GM23338 (cell line): ENCODE measurements at regions not wholly inside any gene's neighbourhood (a gene's known extent, or its start where the extent isn't known, plus 50 kb on each side); places are given as distances from the start of the nearest gene placed in this dataset.

ENCODE experiments used
- EZH2 ChIP-seq: fragments of 200-600 bp; sonication (generic); IDR thresholded peaks from one replicate; pipeline ENCODE4 v1.8.0; 2017; ENCODE audit warnings: antibody characterized with exemption, mild to moderate bottlenecking, low read depth; ENCODE audit not compliant: unreplicated experiment
- EZH2phosphoT487 ChIP-seq: fragments of 200-600 bp; sonication (generic); IDR thresholded peaks from one replicate; pipeline ENCODE4 v1.8.1; 2018; ENCODE audit warnings: antibody characterized with exemption; ENCODE audit not compliant: unreplicated experiment
- POLR2AphosphoS5 ChIP-seq: IDR thresholded peaks from 2 replicates; pipeline ENCODE4 v1.6.1; 2016; ENCODE audit warnings: antibody characterized with exemption, low read depth
- REST ChIP-seq: IDR thresholded peaks from one replicate; pipeline ENCODE4 v1.6.1; 2018; ENCODE audit warnings: antibody characterized with exemption; ENCODE audit not compliant: unreplicated experiment
- ZNF462 ChIP-seq: fragments of 250-450 bp; sonication (Bioruptor Pico); IDR thresholded peaks from 2 replicates; pipeline ENCODE4 v1.5.0; 2020; ENCODE audit warnings: mild to moderate bottlenecking, moderate library complexity
- TF ChIP-seq, protein P1 (sequence below), 2 experiments: fragments of 200-600 bp in 1 of 2; sonication (generic) in 1 of 2; conservative IDR thresholded peaks; 2 replicates each; pipeline versions ENCODE4 v1.5.1 to v1.6.1; 2016 to 2017; ENCODE audit warnings: antibody characterized with exemption in 2 of 2, low read depth in 2 of 2, mild to moderate bottlenecking in 2 of 2, moderate library complexity in 1 of 2

DNA sequence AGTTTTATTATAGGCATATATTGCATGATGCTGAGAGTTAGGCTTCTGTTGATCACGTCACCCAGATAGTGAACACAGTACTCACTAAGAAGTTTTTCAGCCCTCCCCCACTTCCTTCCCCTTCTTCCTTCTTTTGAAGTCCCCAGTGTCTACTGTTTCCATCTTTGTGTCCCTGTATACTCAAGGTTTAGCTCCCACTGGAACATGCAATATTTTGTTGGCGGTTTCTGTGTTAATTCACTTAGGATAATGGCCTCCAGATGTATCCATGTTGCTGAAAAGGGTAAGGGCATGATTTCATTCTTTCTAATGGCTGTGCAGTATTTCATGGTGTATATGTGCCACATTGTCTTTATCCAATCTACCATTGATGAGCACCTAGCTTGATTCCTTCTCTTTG, 764.3 kb downstream of the MTRR start:
- TF ChIP-seq, protein P1, sequence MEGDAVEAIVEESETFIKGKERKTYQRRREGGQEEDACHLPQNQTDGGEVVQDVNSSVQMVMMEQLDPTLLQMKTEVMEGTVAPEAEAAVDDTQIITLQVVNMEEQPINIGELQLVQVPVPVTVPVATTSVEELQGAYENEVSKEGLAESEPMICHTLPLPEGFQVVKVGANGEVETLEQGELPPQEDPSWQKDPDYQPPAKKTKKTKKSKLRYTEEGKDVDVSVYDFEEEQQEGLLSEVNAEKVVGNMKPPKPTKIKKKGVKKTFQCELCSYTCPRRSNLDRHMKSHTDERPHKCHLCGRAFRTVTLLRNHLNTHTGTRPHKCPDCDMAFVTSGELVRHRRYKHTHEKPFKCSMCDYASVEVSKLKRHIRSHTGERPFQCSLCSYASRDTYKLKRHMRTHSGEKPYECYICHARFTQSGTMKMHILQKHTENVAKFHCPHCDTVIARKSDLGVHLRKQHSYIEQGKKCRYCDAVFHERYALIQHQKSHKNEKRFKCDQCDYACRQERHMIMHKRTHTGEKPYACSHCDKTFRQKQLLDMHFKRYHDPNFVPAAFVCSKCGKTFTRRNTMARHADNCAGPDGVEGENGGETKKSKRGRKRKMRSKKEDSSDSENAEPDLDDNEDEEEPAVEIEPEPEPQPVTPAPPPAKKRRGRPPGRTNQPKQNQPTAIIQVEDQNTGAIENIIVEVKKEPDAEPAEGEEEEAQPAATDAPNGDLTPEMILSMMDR (conservative IDR thresholded peaks at IDR 0.05; ENCODE audit: low read depth in 2 of 2) = no peak
- TF ChIP-seq EZH2phosphoT487 (no peak), REST (no peak), EZH2 (no peak), POLR2AphosphoS5 (no peak), ZNF462 (CRISPR knock-in tag) (no peak)
